Epithelial cell of proximal tubule (primary cell): ENCODE measurements at regions not wholly inside any gene's neighbourhood (a gene's known extent, or its start where the extent isn't known, plus 50 kb on each side); places are given as distances from the start of the nearest gene placed in this dataset.

Experiments used
- DNase-seq: peaks from one replicate; pipeline ENCODE4 v3.0.0-alpha.2; 2011; ENCODE audit warnings: low read depth
- H3K4me3 ChIP-seq: 2 replicates; pipeline ENCODE4 v1.5.1; 2011; ENCODE audit warnings: low read depth, mild to moderate bottlenecking, low read length
- TF ChIP-seq, protein P1 (sequence below): conservative IDR thresholded peaks from 2 replicates; pipeline ENCODE4 v1.5.1; 2012; ENCODE audit warnings: low read depth, mild to moderate bottlenecking, low read length

DNA sequence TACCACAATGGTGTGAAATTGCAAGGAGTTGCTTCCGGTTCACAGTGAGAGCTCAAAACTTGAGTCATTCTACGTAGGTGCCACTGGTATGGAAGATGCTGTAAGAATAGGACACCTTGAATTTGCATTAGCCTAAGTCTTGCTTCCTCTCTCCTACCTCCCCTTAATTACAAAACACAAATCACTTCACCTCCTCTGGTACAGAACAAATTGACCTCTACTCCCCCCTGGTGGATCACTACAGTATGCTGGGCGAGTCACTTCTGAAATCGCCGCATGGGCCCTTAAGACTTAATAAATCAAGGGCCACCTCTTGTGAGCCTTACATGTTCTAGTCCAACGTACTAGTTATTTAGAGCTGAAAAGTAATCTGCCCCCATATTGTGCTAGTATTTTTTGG, 145.3 kb upstream of the SMARCA2 start:
- DNase-seq = no peak
- TF ChIP-seq, protein P1, sequence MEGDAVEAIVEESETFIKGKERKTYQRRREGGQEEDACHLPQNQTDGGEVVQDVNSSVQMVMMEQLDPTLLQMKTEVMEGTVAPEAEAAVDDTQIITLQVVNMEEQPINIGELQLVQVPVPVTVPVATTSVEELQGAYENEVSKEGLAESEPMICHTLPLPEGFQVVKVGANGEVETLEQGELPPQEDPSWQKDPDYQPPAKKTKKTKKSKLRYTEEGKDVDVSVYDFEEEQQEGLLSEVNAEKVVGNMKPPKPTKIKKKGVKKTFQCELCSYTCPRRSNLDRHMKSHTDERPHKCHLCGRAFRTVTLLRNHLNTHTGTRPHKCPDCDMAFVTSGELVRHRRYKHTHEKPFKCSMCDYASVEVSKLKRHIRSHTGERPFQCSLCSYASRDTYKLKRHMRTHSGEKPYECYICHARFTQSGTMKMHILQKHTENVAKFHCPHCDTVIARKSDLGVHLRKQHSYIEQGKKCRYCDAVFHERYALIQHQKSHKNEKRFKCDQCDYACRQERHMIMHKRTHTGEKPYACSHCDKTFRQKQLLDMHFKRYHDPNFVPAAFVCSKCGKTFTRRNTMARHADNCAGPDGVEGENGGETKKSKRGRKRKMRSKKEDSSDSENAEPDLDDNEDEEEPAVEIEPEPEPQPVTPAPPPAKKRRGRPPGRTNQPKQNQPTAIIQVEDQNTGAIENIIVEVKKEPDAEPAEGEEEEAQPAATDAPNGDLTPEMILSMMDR = peak; percentile 64
- H3K4me3 ChIP-seq = no peak overlapping the region

DNA sequence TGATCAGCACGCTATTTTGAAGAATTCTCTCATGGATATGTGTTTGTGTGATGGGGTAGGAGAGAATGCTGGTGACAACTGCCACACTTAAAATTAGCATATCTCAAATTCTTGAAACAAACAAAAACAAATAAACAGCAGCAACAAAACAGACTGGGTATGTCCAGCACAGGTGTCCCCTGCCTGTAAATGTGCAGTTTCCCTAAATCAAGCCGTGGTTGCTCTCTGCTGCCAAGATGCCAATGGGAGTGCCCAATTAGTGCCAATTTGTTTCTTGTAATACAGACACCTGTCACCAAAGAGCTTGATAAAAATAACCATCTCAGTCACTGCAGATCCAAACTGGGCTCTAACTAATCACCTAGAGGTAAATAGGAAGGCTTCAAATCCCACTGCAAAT, 144.2 kb upstream of the SMARCA2 start:
- TF ChIP-seq, protein P1 = no peak
- no peak overlapping the region for H3K4me3 ChIP-seq
- no peak for DNase-seq

DNA sequence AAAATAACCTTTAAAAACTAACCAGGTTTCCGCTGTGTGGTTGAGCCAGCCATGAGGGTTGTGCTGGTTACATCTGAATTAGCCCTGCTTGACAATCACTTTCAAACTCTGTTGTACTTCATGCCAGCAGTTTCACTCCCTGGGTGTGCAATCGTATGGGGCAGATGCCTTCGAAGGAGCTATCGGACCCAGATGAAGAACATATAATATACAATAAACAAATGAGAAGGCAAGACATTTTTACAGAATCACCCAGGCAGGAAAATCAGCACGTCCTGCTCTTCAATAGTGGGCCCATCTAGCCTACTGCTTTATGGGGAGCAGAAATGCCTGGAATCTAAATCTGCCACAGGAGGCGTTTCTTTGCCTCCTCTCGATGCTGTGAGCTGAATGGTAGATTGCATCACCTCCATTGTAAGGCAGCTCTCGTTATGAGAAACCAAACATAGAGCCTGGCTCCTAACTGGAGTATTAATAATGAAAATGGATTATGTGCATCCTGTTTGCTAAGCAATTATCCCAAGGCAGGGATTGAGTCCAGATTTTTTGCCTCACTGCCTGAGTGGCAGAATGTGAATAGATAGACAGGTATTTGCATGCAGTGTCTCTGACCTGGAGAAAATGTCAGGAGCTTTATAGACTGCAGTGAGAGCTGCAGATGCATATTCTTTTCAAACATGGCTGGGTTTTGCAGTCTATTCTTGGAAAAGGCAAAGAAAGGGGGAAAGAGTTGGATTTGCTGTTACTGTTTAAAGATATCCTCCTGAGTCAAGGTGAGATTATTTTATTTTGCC, 143.3 kb upstream of the SMARCA2 start:
- H3K4me3 ChIP-seq = no peak overlapping the region
- TF ChIP-seq, protein P1 = no peak
- no peak for DNase-seq

DNA sequence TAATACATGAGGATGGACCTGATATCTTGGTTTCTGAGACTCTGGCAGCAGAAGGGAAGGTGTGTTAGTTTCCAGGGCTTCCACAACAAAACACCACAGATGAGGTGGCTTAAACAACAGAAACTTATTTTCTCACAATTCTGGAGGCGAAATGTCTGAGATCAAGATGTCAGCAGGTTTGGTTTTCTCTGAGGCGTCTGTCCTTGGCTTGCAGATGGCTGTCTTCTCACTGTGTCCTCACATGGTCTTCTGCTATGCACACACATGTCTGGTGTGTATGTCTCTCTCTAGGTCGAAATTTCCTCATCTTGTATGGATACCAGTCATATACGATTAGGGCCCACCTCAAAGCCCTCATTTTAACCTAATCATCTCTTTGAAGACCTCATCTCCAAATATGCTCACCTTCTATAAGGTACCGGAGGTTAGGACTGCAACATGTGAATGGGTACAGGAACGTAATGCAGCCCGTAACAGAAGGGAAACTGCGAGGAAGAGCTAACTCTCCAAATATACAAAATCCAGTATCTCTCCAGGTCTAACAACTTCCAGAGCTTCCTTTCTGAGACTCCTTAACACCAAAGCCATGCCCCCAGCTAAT, 139.8 kb upstream of the SMARCA2 start:
- DNase-seq = no peak
- TF ChIP-seq, protein P1 = no peak
- no peak overlapping the region for H3K4me3 ChIP-seq

DNA sequence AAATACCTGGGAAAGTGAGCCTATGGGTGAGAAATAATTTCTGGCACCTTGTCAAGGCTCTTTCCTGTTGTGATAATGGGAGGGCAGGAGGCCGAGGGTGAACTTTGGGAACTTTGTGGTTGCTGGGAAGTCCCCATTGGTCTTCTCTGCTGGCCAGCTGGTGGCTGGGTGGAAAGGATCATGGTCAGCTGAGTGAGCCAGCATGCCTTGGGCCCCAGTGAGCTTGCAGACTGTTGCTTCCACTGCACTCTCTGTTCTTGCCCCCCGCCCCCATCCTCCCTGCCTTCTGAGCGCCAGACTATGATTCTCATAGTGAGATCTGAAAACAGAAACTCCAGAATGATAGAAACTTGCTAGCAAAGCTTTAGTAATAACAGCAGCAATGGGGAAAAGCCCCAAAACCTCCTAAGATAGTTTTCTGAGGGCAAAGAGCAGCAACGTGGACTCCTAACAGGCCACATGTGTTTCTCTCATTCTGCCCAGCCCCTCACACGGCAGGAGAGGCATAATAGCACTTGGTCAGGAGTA, 139.2 kb upstream of the SMARCA2 start:
- DNase-seq = no peak
- no peak overlapping the region for H3K4me3 ChIP-seq
- TF ChIP-seq, protein P1 = no peak

DNA sequence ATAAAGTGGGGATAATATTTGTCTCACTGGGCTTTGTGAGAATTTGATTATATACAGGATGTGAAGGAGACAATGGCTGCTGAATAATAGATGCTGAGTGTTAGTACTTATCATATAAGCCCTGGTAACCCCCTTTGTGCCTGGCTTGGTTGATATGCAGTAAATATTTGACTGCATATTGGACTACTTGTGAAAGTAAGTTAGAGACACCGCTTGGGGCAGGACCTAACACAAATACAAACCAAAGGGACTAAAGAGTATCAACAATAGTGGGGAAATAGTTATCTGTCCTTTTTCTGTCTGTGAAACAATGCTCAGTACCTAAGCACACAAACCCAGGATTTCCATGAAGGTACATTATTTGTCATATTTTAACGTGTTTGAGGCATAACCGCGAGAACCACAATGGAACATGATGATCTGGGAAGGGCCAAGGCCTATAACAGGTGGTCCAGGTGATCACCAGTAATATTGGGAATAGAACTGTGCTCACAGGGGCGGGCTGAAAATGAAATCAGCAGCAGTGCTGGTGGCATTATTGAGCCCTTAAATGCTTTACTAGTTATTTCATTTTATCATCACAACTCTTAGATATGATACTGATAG, 138.2 kb upstream of the SMARCA2 start:
- no peak overlapping the region for H3K4me3 ChIP-seq
- DNase-seq = no peak
- TF ChIP-seq, protein P1 = no peak
